Neuronal stem cell (in vitro differentiated cells): ENCODE measurements at regions not wholly inside any gene's neighbourhood (a gene's known extent, or its start where the extent isn't known, plus 50 kb on each side); places are given as distances from the start of the nearest gene placed in this dataset.
A peak's percentile ranks its signal among the peaks of the same experiment; 100 is the strongest.

Experiments
- DNase-seq: peaks from one replicate; pipeline ENCODE4 v3.0.0-alpha.2; 2013; ENCODE audit warnings: low spot score
- H2AFZ ChIP-seq: one replicate; pipeline ENCODE4 v1.6.1; 2013; ENCODE audit warnings: mild to moderate bottlenecking, low read length, inconsistent platforms
- H2AK5ac ChIP-seq: 2 replicates; pipeline ENCODE4 v1.6.1; 2013; ENCODE audit warnings: low read depth, mild to moderate bottlenecking, inconsistent platforms, low read length, moderate library complexity, mixed read lengths
- H2BK120ac ChIP-seq: 2 replicates; pipeline ENCODE4 v1.6.1; 2013; ENCODE audit warnings: low read depth, mild to moderate bottlenecking, inconsistent platforms, low read length, moderate library complexity, mixed read lengths
- H2BK12ac ChIP-seq: one replicate; pipeline ENCODE4 v1.6.1; 2013; ENCODE audit warnings: low read length, inconsistent platforms
- H2BK15ac ChIP-seq: 2 replicates; pipeline ENCODE4 v1.6.1; 2013; ENCODE audit warnings: mild to moderate bottlenecking, low read length, inconsistent platforms, mixed read lengths
- H2BK5ac ChIP-seq: one replicate; pipeline ENCODE4 v1.6.1; 2013; ENCODE audit warnings: inconsistent platforms, mild to moderate bottlenecking, low read length, moderate library complexity
- H3K14ac ChIP-seq: one replicate; pipeline ENCODE4 v1.6.1; 2013; ENCODE audit warnings: low read length, inconsistent platforms
- H3K18ac ChIP-seq: 2 replicates; pipeline ENCODE4 v1.6.1; 2013; ENCODE audit warnings: low read length, inconsistent platforms
- H3K23ac ChIP-seq: 2 replicates; pipeline ENCODE4 v1.6.1; 2013; ENCODE audit warnings: low read depth, mild to moderate bottlenecking, mixed read lengths, low read length, inconsistent platforms; ENCODE audit not compliant: poor library complexity
- H3K27ac ChIP-seq: replicated peaks from 3 replicates; pipeline ENCODE4 v1.5.1; 2013; ENCODE audit warnings: low read length, inconsistent platforms
- H3K27me3 ChIP-seq, 3 experiments: 2 replicates each; pipeline ENCODE4 v1.6.1; 2013; ENCODE audit warnings: low read length in 3 of 3, mild to moderate bottlenecking in 2 of 3, inconsistent platforms in 1 of 3, low read depth in 1 of 3, mixed read lengths in 1 of 3, moderate library complexity in 1 of 3; ENCODE audit not compliant: control insufficient read depth in 3 of 3, insufficient read depth in 3 of 3
- H3K36me3 ChIP-seq, 2 donors: replicated peaks in 1 of 2; 2 replicates each; pipeline ENCODE4 v1.6.1; 2013; ENCODE audit warnings: low read length in 2 of 2; ENCODE audit not compliant: control insufficient read depth in 2 of 2, insufficient read depth in 2 of 2
- H3K4ac ChIP-seq: 2 replicates; pipeline ENCODE4 v1.6.1; 2013; ENCODE audit warnings: inconsistent platforms, mild to moderate bottlenecking, low read length, moderate library complexity
- H3K4me1 ChIP-seq, 2 donors: 1 replicate in 1 of 2; 2 replicates in 1 of 2; pipeline ENCODE4 v1.6.1; 2013; ENCODE audit warnings: low read length in 2 of 2, low read depth in 1 of 2; ENCODE audit not compliant: control insufficient read depth in 2 of 2, insufficient read depth in 1 of 2
- H3K4me2 ChIP-seq: one replicate; pipeline ENCODE4 v1.6.1; 2013; ENCODE audit warnings: mild to moderate bottlenecking, low read length, inconsistent platforms; ENCODE audit not compliant: insufficient read depth, poor library complexity, severe bottlenecking
- H3K4me3 ChIP-seq, 2 donors: 2 replicates each; pipeline ENCODE4 v1.5.1; 2013; ENCODE audit warnings: low read length in 2 of 2, mild to moderate bottlenecking in 2 of 2, inconsistent platforms in 1 of 2, moderate library complexity in 1 of 2
- H3K79me1 ChIP-seq: one replicate; pipeline ENCODE4 v1.6.1; 2013; ENCODE audit warnings: low read depth, mild to moderate bottlenecking, inconsistent platforms, low read length, moderate library complexity
- H3K9ac ChIP-seq: one replicate; pipeline ENCODE4 v1.6.1; 2013; ENCODE audit warnings: mild to moderate bottlenecking, low read depth, low read length, inconsistent platforms; ENCODE audit not compliant: poor library complexity
- H3K9me3 ChIP-seq, 2 donors: replicated peaks in 1 of 2; 2 replicates each; pipeline versions ENCODE3 to v1.6.1; 2013; ENCODE audit warnings: low read length in 2 of 2, mild to moderate bottlenecking in 2 of 2, inconsistent platforms in 1 of 2, low read depth in 1 of 2, mixed read lengths in 1 of 2, moderate library complexity in 1 of 2; ENCODE audit not compliant: control insufficient read depth in 2 of 2, insufficient read depth in 1 of 2
- H4K8ac ChIP-seq: one replicate; pipeline ENCODE4 v1.6.1; 2013; ENCODE audit warnings: low read depth, mild to moderate bottlenecking, inconsistent platforms, low read length, moderate library complexity
- H4K91ac ChIP-seq: one replicate; pipeline ENCODE4 v1.6.1; 2013; ENCODE audit warnings: low read length, low read depth, mild to moderate bottlenecking, inconsistent platforms; ENCODE audit not compliant: poor library complexity
- WGBS, 2 donors: extraction: QIAGEN DNeasy Blood & Tissue Kit; methylation state at CpG; one replicate each; pipeline ENCODE4 v1.1.7; 2013; ENCODE audit warnings: missing lambda C conversion rate in 2 of 2, mixed read lengths in 1 of 2; ENCODE audit not compliant: insufficient read length in 2 of 2, insufficient replicate concordance in 1 of 2; ENCODE audit errors: extremely low coverage in 2 of 2; 5-methylcytosine and 5-hydroxymethylcytosine counted together

DNA sequence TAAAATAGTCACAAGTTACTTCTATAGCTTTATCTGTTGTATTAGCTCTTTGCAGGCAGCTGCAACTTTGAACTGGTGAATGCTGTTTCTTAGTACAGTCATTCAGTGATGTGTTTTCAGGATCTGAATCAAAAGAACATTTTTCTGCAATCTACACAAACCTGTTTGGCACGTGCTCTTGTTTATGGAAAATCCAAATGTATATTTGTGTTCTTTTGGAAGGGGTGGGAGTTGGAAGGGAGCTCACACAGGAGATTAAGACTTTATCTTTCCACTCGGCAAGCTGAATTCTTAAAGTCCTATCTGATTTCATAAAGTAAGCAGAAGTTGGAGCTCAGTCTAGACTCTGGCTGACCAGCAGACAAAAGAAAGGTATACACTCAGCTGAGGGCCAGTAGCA is 300.2 kb downstream of the MAP2K6 start:
- Histone ChIP-seq H3K4me2 (no peak overlapping the region), H3K27ac (no peak overlapping the region), H3K79me1 (no peaks in the 10 kb centered on the region), H3K4me3 (no peak overlapping the region), H2BK120ac (no peak overlapping the region), H2AK5ac (no peak overlapping the region), H3K4ac (no peak overlapping the region), H3K14ac (no peak overlapping the region), H3K4me1 (peaks cover 3 to 21% of the 10 kb centered on the region in 2 donors), H3K18ac (no peak overlapping the region), H2AFZ (no peak overlapping the region), H4K8ac (no peak overlapping the region), H2BK15ac (no peak overlapping the region), H3K9me3 (no peaks in the 10 kb centered on the region), H2BK5ac (no peak overlapping the region), H3K27me3 (no peaks in the 10 kb centered on the region), H3K23ac (no peak overlapping the region), H3K36me3 (no peaks in the 10 kb centered on the region), H2BK12ac (no peak overlapping the region), H4K91ac (no peak overlapping the region), H3K9ac (no peak overlapping the region)
- DNase-seq = no peak
- WGBS, 2 donors = no CpG with 5 or more reads among the region's 2 CpGs

GRCh38 chr17:69715656-69716055 is 301.2 kb downstream of the MAP2K6 start:
- Histone ChIP-seq H4K91ac (no peak overlapping the region), H3K18ac (no peak overlapping the region), H3K27me3 (no peaks in the 10 kb centered on the region), H3K4me1 (peaks cover 3 to 21% of the 10 kb centered on the region in 2 donors), H4K8ac (no peak overlapping the region), H3K9me3 (no peaks in the 10 kb centered on the region), H2AFZ (no peak overlapping the region), H2BK15ac (no peak overlapping the region), H2BK120ac (no peak overlapping the region), H3K27ac (no peak overlapping the region), H3K36me3 (no peaks in the 10 kb centered on the region), H3K79me1 (no peaks in the 10 kb centered on the region), H3K4me3 (no peak overlapping the region), H2BK12ac (no peak overlapping the region), H2BK5ac (no peak overlapping the region), H3K14ac (no peak overlapping the region), H3K9ac (no peak overlapping the region), H3K4me2 (no peak overlapping the region), H2AK5ac (no peak overlapping the region), H3K23ac (no peak overlapping the region), H3K4ac (no peak overlapping the region)
- no CpG with 5 or more reads among the region's 4 CpGs for WGBS, 2 donors
- no peak for DNase-seq

- no peak overlapping the region for H2BK12ac ChIP-seq
- H2BK5ac ChIP-seq = no peak overlapping the region
- no peak overlapping the region for H3K18ac ChIP-seq
- H3K9me3 ChIP-seq = no peaks in the 10 kb centered on the region
- peaks cover 2 to 14% of the 10 kb centered on the region in 2 donors for H3K4me1 ChIP-seq
- H2BK120ac ChIP-seq = no peak overlapping the region
- H2AFZ ChIP-seq = peak overlapping the region; percentile 60
- H3K14ac ChIP-seq = no peak overlapping the region
- WGBS, 2 donors = no CpG with 5 or more reads among the region's 6 CpGs
- no peaks in the 10 kb centered on the region for H3K79me1 ChIP-seq
- H3K23ac ChIP-seq = no peak overlapping the region
- no peaks in the 10 kb centered on the region for H3K27me3 ChIP-seq
- no peak overlapping the region for H3K9ac ChIP-seq
- H2AK5ac ChIP-seq = no peak overlapping the region
- no peaks in the 10 kb centered on the region for H3K36me3 ChIP-seq
- H4K91ac ChIP-seq = no peak overlapping the region
- H4K8ac ChIP-seq = no peak overlapping the region
- H3K4me2 ChIP-seq = no peak overlapping the region
- H3K4ac ChIP-seq = no peak overlapping the region
- no peak overlapping the region for H3K4me3 ChIP-seq
- H3K27ac ChIP-seq = no peak overlapping the region
- no peak overlapping the region for H2BK15ac ChIP-seq
- no peak for DNase-seq
Measured at GRCh38 chr17:69716556-69716955, 302.1 kb downstream of the MAP2K6 start.

DNA sequence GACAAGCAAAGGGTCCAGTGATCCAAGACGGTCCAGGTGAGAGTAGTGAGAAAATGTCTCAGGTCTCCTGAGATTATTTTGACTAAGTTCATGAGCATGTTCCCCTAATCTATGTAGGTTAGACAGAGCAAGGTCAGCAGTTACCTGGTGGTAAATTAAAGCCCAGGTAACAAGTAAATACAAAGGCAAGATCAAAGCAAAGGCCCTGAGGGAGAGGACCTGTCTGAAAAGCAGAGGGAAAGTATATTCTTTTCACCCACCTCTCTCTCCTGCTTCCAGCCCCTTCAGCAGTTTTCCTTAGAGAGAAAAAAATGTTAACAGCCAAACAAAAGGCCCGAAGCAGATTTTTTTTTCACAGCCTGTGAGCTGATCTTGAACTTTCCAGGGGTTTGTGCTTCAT is 302.7 kb downstream of the MAP2K6 start:
- peaks cover 2 to 14% of the 10 kb centered on the region in 2 donors for H3K4me1 ChIP-seq
- no peak overlapping the region for H2BK5ac ChIP-seq
- H3K36me3 ChIP-seq = no peaks in the 10 kb centered on the region
- no peak overlapping the region for H2BK12ac ChIP-seq
- H3K4me3 ChIP-seq = no peak overlapping the region
- H2AFZ ChIP-seq = peak overlapping the region; percentile 60
- no peak overlapping the region for H2AK5ac ChIP-seq
- H3K4me2 ChIP-seq = no peak overlapping the region
- H3K4ac ChIP-seq = no peak overlapping the region
- H3K27ac ChIP-seq = no peak overlapping the region
- no peak overlapping the region for H3K14ac ChIP-seq
- no peak overlapping the region for H4K8ac ChIP-seq
- no peaks in the 10 kb centered on the region for H3K9me3 ChIP-seq
- H3K23ac ChIP-seq = no peak overlapping the region
- H2BK15ac ChIP-seq = no peak overlapping the region
- H3K79me1 ChIP-seq = no peaks in the 10 kb centered on the region
- no peaks in the 10 kb centered on the region for H3K27me3 ChIP-seq
- no peak for DNase-seq
- H3K9ac ChIP-seq = no peak overlapping the region
- H4K91ac ChIP-seq = no peak overlapping the region
- WGBS, 2 donors = no CpG with 5 or more reads among the region's 2 CpGs
- H3K18ac ChIP-seq = no peak overlapping the region
- H2BK120ac ChIP-seq = no peak overlapping the region
